IMR-90 (cell line): ENCODE measurements at regions not wholly inside any gene's neighbourhood (a gene's known extent, or its start where the extent isn't known, plus 50 kb on each side); places are given as distances from the start of the nearest gene placed in this dataset.

Experiments used
- ATAC-seq: fragments of 200-7000 bp; cut with Tn5 transposase; 2 replicates; pipeline ENCODE4 v1.9.1; 2020; ENCODE audit warnings: low read depth, mild to moderate bottlenecking, moderate library complexity
- BruUV-seq: library from RNA; stranded (reverse); fragments of 400-500 nt; replicated peaks from 2 replicates; lab custom pipeline; 2021; lab: Mats Ljungman, UMichigan
- CTCF ChIA-PET: fragments of 300-600 bp; formaldehyde crosslinking; extraction: SDS; loops from one replicate; lab custom pipeline; 2021; ENCODE audit warnings: antibody characterized with exemption; lab: Yijun Ruan, JAX
- POLR2A ChIA-PET: fragments of 300-600 bp; sonication (Branson Sonifier 250); formaldehyde crosslinking; loops from one replicate; lab custom pipeline; 2022; ENCODE audit warnings: antibody characterized with exemption; ENCODE audit not compliant: unreplicated experiment; lab: Charles Lee
- DNase-seq: peaks from one replicate; pipeline ENCODE4 v3.0.0; 2013
- H2AFZ ChIP-seq: replicated peaks from 2 replicates; pipeline ENCODE3; 2013; ENCODE audit warnings: low read length, mild to moderate bottlenecking; ENCODE audit not compliant: poor library complexity
- H2AK5ac ChIP-seq: 2 replicates; pipeline ENCODE4 v1.6.1; 2013; ENCODE audit warnings: low read depth, low read length, inconsistent platforms
- H2AK9ac ChIP-seq: replicated peaks from 2 replicates; pipeline ENCODE3; 2013; ENCODE audit warnings: mild to moderate bottlenecking, low read depth, low read length, moderate library complexity; ENCODE audit not compliant: poor library complexity
- H2BK120ac ChIP-seq: 2 replicates; pipeline ENCODE4 v1.6.1; 2013; ENCODE audit warnings: low read depth, low read length, inconsistent platforms
- H2BK15ac ChIP-seq: 3 replicates; pipeline ENCODE4 v1.6.1; 2013; ENCODE audit warnings: low read depth, low read length, inconsistent platforms
- H2BK20ac ChIP-seq: 2 replicates; pipeline ENCODE4 v1.6.1; 2013; ENCODE audit warnings: low read depth, mild to moderate bottlenecking, inconsistent platforms, low read length, moderate library complexity
- H2BK5ac ChIP-seq: 2 replicates; pipeline ENCODE4 v1.6.1; 2013; ENCODE audit warnings: mild to moderate bottlenecking, low read depth, low read length, inconsistent platforms; ENCODE audit not compliant: poor library complexity, severe bottlenecking
- H3K14ac ChIP-seq: replicated peaks from 2 replicates; pipeline ENCODE4 v1.6.1; 2013; ENCODE audit warnings: low read depth, low read length, inconsistent platforms
- H3K18ac ChIP-seq: 2 replicates; pipeline ENCODE4 v1.6.1; 2013; ENCODE audit warnings: low read depth, low read length, control low read depth
- H3K23ac ChIP-seq: 2 replicates; pipeline ENCODE4 v1.6.1; 2013; ENCODE audit warnings: low read depth, low read length, inconsistent platforms
- H3K27ac ChIP-seq: 2 replicates; pipeline ENCODE4 v1.5.1; 2013; ENCODE audit warnings: mild to moderate bottlenecking, control low read depth, low read length; ENCODE audit not compliant: insufficient read depth
- H3K27me3 ChIP-seq: 2 replicates; pipeline ENCODE4 v1.6.1; 2013; ENCODE audit warnings: low read length; ENCODE audit not compliant: control insufficient read depth, insufficient read depth
- H3K36me3 ChIP-seq: 2 replicates; pipeline ENCODE4 v1.6.1; 2013; ENCODE audit warnings: low read length, mixed read lengths; ENCODE audit not compliant: control insufficient read depth, insufficient read depth
- H3K4ac ChIP-seq: 2 replicates; pipeline ENCODE4 v1.6.1; 2013; ENCODE audit warnings: low read depth, low read length, inconsistent platforms
- H3K4me1 ChIP-seq: 2 replicates; pipeline ENCODE4 v1.6.1; 2013; ENCODE audit warnings: low read length, mixed read lengths; ENCODE audit not compliant: control insufficient read depth, insufficient read depth
- H3K4me2 ChIP-seq: 2 replicates; pipeline ENCODE4 v1.6.1; 2013; ENCODE audit warnings: low read depth, mild to moderate bottlenecking, control low read depth, low read length, moderate library complexity
- H3K4me3 ChIP-seq: 2 replicates; pipeline ENCODE4 v1.5.1; 2013; ENCODE audit warnings: low read depth, mild to moderate bottlenecking, control low read depth, low read length, moderate library complexity; ENCODE audit not compliant: insufficient read depth
- H3K56ac ChIP-seq: 2 replicates; pipeline ENCODE4 v1.6.1; 2013; ENCODE audit warnings: low read length, inconsistent platforms; ENCODE audit not compliant: insufficient read depth; ENCODE audit errors: extremely low read depth
- H3K79me1 ChIP-seq, 2 experiments: 2 replicates each; pipeline ENCODE4 v1.6.1; 2013; ENCODE audit warnings: low read length in 2 of 2, inconsistent platforms in 1 of 2, low read depth in 1 of 2
- H3K9ac ChIP-seq: 2 replicates; pipeline ENCODE4 v1.6.1; 2013; ENCODE audit warnings: low read depth, low read length, control low read depth
- H3K9me1 ChIP-seq: 2 replicates; pipeline ENCODE4 v1.6.1; 2013; ENCODE audit warnings: low read length, inconsistent platforms; ENCODE audit not compliant: insufficient read depth
- H3K9me3 ChIP-seq: 2 replicates; pipeline ENCODE4 v1.6.1; 2013; ENCODE audit warnings: low read length; ENCODE audit not compliant: control insufficient read depth, insufficient read depth
- H4K20me1 ChIP-seq: 2 replicates; pipeline ENCODE4 v1.6.1; 2013; ENCODE audit warnings: low read length, inconsistent platforms; ENCODE audit not compliant: insufficient read depth
- H4K5ac ChIP-seq: 2 replicates; pipeline ENCODE4 v1.6.1; 2013; ENCODE audit warnings: mild to moderate bottlenecking, low read depth, low read length, control low read depth
- H4K8ac ChIP-seq, 2 experiments: 2 replicates each; pipeline ENCODE4 v1.6.1; 2013; ENCODE audit warnings: low read depth in 2 of 2, low read length in 2 of 2, control low read depth in 1 of 2, inconsistent platforms in 1 of 2
- H4K91ac ChIP-seq: 2 replicates; pipeline ENCODE4 v1.6.1; 2013; ENCODE audit warnings: low read depth, low read length, inconsistent platforms; ENCODE audit not compliant: insufficient read depth
- BHLHE40 ChIP-seq: fragments of 150-350 bp; IDR thresholded peaks from 2 replicates; pipeline ENCODE4 v1.6.1; 2016; ENCODE audit warnings: mild to moderate bottlenecking, low read depth, low read length
- CEBPB ChIP-seq: IDR thresholded peaks from 2 replicates; pipeline ENCODE4 v1.6.1; 2012; ENCODE audit warnings: low read depth, low read length, improper control_type of control experiment
- CHD1 ChIP-seq: IDR thresholded peaks from 2 replicates; pipeline ENCODE4 v1.6.1; 2012; ENCODE audit warnings: low read depth, low read length, improper control_type of control experiment
- ELK1 ChIP-seq: fragments of 150-350 bp; IDR thresholded peaks from 2 replicates; pipeline ENCODE4 v1.6.1; 2016; ENCODE audit warnings: low read depth, mild to moderate bottlenecking, low read length, moderate library complexity, borderline replicate concordance
- FOS ChIP-seq: fragments of 150-350 bp; IDR thresholded peaks from 2 replicates; pipeline ENCODE4 v1.6.1; 2016; ENCODE audit warnings: low read depth, low read length
- MAFK ChIP-seq: IDR thresholded peaks from 2 replicates; pipeline ENCODE4 v1.6.1; 2012; ENCODE audit warnings: low read depth, low read length, improper control_type of control experiment
- MAZ ChIP-seq: IDR thresholded peaks from 2 replicates; pipeline ENCODE4 v1.6.1; 2012; ENCODE audit warnings: low read depth, mild to moderate bottlenecking, low read length, improper control_type of control experiment, moderate library complexity, borderline replicate concordance
- MXI1 ChIP-seq: IDR thresholded peaks from 2 replicates; pipeline ENCODE4 v1.6.1; 2012; ENCODE audit warnings: low read depth, mild to moderate bottlenecking, low read length, moderate library complexity, borderline replicate concordance
- NFE2L2 ChIP-seq: fragments of 150-350 bp; IDR thresholded peaks from 2 replicates; pipeline ENCODE4 v1.6.1; 2016; ENCODE audit warnings: low read depth, mild to moderate bottlenecking, low read length
- RAD21 ChIP-seq: IDR thresholded peaks from 2 replicates; pipeline ENCODE4 v1.6.1; 2012; ENCODE audit warnings: low read length, improper control_type of control experiment
- RCOR1 ChIP-seq: IDR thresholded peaks from 2 replicates; pipeline ENCODE4 v1.6.1; 2012; ENCODE audit warnings: mild to moderate bottlenecking, low read length, improper control_type of control experiment; ENCODE audit not compliant: insufficient replicate concordance
- RFX5 ChIP-seq: IDR thresholded peaks from 2 replicates; pipeline ENCODE4 v1.8.0; 2012; ENCODE audit warnings: low read depth, mild to moderate bottlenecking, low read length, moderate library complexity
- WGBS, 2 experiments: methylation state at CpG; one replicate each; pipeline versions ENCODE4 v1.1.5 to v1.1.7; 2013; ENCODE audit warnings: missing lambda C conversion rate in 2 of 2; ENCODE audit not compliant: insufficient read length in 1 of 2; ENCODE audit errors: extremely low coverage in 2 of 2; 5-methylcytosine and 5-hydroxymethylcytosine counted together
- dilution Hi-C: fragments of 300-500 bp; cut with HindIII; formaldehyde crosslinking; loops from one replicate; pipeline ENCODE4 v1.14.3; 2018; ENCODE audit warnings: low sequenced_read_pairs; ENCODE audit not compliant: unreplicated experiment
- in situ Hi-C: fragments of 300-500 bp; cut with MboI; formaldehyde crosslinking; loops from 3 replicates; pipeline ENCODE4 v1.14.3; 2019; ENCODE audit warnings: low sequenced_read_pairs, inconsistent platforms, mixed read lengths
- intact Hi-C: fragments of 100-400 bp; cut with micrococcal nuclease; formaldehyde crosslinking; loops from 2 replicates; pipeline ENCODE4 v1.10.0; 2022
- TF ChIP-seq, protein P1 (sequence below): conservative IDR thresholded peaks from 2 replicates; pipeline ENCODE4 v1.5.1; 2012; ENCODE audit warnings: mild to moderate bottlenecking, low read depth, low read length, improper control_type of control experiment
- TF ChIP-seq, protein P2 (sequence below): fragments of 150-350 bp; IDR thresholded peaks from 2 replicates; pipeline ENCODE4 v1.6.1; 2017; ENCODE audit warnings: mild to moderate bottlenecking, antibody characterized with exemption, low read length, low read depth

- no peak for TF ChIP-seq RFX5
- no peak for TF ChIP-seq RAD21
- TF ChIP-seq, protein P1, sequence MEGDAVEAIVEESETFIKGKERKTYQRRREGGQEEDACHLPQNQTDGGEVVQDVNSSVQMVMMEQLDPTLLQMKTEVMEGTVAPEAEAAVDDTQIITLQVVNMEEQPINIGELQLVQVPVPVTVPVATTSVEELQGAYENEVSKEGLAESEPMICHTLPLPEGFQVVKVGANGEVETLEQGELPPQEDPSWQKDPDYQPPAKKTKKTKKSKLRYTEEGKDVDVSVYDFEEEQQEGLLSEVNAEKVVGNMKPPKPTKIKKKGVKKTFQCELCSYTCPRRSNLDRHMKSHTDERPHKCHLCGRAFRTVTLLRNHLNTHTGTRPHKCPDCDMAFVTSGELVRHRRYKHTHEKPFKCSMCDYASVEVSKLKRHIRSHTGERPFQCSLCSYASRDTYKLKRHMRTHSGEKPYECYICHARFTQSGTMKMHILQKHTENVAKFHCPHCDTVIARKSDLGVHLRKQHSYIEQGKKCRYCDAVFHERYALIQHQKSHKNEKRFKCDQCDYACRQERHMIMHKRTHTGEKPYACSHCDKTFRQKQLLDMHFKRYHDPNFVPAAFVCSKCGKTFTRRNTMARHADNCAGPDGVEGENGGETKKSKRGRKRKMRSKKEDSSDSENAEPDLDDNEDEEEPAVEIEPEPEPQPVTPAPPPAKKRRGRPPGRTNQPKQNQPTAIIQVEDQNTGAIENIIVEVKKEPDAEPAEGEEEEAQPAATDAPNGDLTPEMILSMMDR, result no peak
- TF ChIP-seq MAZ, result no peak
- TF ChIP-seq RCOR1, result no peak
- TF ChIP-seq NFE2L2, result no peak
- no peak for TF ChIP-seq BHLHE40
- no peak for TF ChIP-seq MAFK
- TF ChIP-seq, protein P2, sequence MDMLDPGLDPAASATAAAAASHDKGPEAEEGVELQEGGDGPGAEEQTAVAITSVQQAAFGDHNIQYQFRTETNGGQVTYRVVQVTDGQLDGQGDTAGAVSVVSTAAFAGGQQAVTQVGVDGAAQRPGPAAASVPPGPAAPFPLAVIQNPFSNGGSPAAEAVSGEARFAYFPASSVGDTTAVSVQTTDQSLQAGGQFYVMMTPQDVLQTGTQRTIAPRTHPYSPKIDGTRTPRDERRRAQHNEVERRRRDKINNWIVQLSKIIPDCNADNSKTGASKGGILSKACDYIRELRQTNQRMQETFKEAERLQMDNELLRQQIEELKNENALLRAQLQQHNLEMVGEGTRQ, result no peak
- no peak for TF ChIP-seq FOS
- no peak for TF ChIP-seq CEBPB
- no peak for TF ChIP-seq MXI1
- no peak for TF ChIP-seq CHD1
- TF ChIP-seq ELK1, result no peak
- Histone ChIP-seq H3K9ac (no peak overlapping the region), H2AK5ac (no peak overlapping the region), H4K91ac (no peak overlapping the region), H3K27me3 (no peaks in the 10 kb centered on the region), H2BK5ac (no peak overlapping the region), H2BK20ac (no peak overlapping the region), H4K8ac (no peak overlapping the region), H3K4me2 (no peak overlapping the region), H3K9me3 (peaks cover 24% of the 10 kb centered on the region), H3K56ac (no peak overlapping the region), H3K4me1 (no peaks in the 10 kb centered on the region), H2BK120ac (no peak overlapping the region), H2AK9ac (no peak overlapping the region), H3K9me1 (no peaks in the 10 kb centered on the region), H3K14ac (no peak overlapping the region), H2BK15ac (no peak overlapping the region), H3K36me3 (no peaks in the 10 kb centered on the region), H3K4ac (no peak overlapping the region), H2AFZ (no peak overlapping the region), H3K27ac (no peak overlapping the region), H3K79me1 (no peaks in the 10 kb centered on the region), H4K5ac (no peak overlapping the region), H3K4me3 (no peak overlapping the region), H3K18ac (no peak overlapping the region), H4K20me1 (no peaks in the 10 kb centered on the region), H3K23ac (no peak overlapping the region)
- WGBS, 2 experiments, result 33% methylated on average over 1 of the region's 4 CpGs; no CpG with 5 or more reads in 1 of the 2 experiments
- POLR2A ChIA-PET, result no interaction called here
- in situ Hi-C loops, result no loop called here
- intact Hi-C loops, result no loop called here
- CTCF ChIA-PET, result no interaction called here
- ATAC-seq, result no peak
- dilution Hi-C loops, result no loop called here
- no TSS peak for BruUV-seq
- no peak for DNase-seq
These were observed 69.0 kb upstream of the IRX1 start for GRCh38 chr5:3526551-3527185.
